Liver (tissue), 8 donors: ENCODE measurements at regions not wholly inside any gene's neighbourhood (a gene's known extent, or its start where the extent isn't known, plus 50 kb on each side); places are given as distances from the start of the nearest gene placed in this dataset.

Experiments used
- DNase-seq: peaks from one replicate; pipeline ENCODE4 v3.0.0-alpha.2; 2017; ENCODE audit warnings: low spot score
- H3K27ac ChIP-seq, 2 donors: one replicate each; pipeline ENCODE4 v1.7.0; 2013; ENCODE audit warnings: inconsistent platforms in 2 of 2, low read length in 2 of 2, control low read depth in 1 of 2, low read depth in 1 of 2, mild to moderate bottlenecking in 1 of 2
- H3K27me3 ChIP-seq, 4 donors: one replicate each; pipeline versions ENCODE4 v1.6.1 to v1.7.0; 2013; ENCODE audit warnings: low read length in 3 of 4, inconsistent platforms in 1 of 4, mild to moderate bottlenecking in 1 of 4, moderate library complexity in 1 of 4; ENCODE audit not compliant: control insufficient read depth in 4 of 4, insufficient read depth in 4 of 4
- H3K36me3 ChIP-seq, 4 donors: one replicate each; pipeline versions ENCODE4 v1.6.1 to v1.7.0; 2013; ENCODE audit warnings: low read length in 3 of 4, mild to moderate bottlenecking in 3 of 4, low read depth in 1 of 4, moderate library complexity in 1 of 4; ENCODE audit not compliant: control insufficient read depth in 4 of 4, insufficient read depth in 3 of 4
- H3K4me1 ChIP-seq, 4 donors: one replicate each; pipeline versions ENCODE4 v1.6.1 to v1.7.0; 2013; ENCODE audit warnings: low read length in 3 of 4, mild to moderate bottlenecking in 3 of 4, moderate library complexity in 1 of 4; ENCODE audit not compliant: control insufficient read depth in 4 of 4, insufficient read depth in 4 of 4
- H3K4me3 ChIP-seq, 3 donors: one replicate each; pipeline versions ENCODE4 v1.6.1 to v1.7.0; 2013; ENCODE audit warnings: low read length in 3 of 3, control low read depth in 1 of 3, low read depth in 1 of 3, mild to moderate bottlenecking in 1 of 3
- H3K9ac ChIP-seq, 2 donors: one replicate each; pipeline ENCODE4 v1.7.0; 2013; ENCODE audit warnings: low read length in 2 of 2, mild to moderate bottlenecking in 2 of 2, moderate library complexity in 2 of 2, control low read depth in 1 of 2, low read depth in 1 of 2
- H3K9me3 ChIP-seq, 4 donors: one replicate each; pipeline versions ENCODE4 v1.6.1 to v1.7.0; 2013; ENCODE audit warnings: low read length in 3 of 4; ENCODE audit not compliant: control insufficient read depth in 4 of 4
- CTCF ChIP-seq: fragments of 150-350 bp; IDR thresholded peaks from 2 replicates; pipeline ENCODE4 v1.5.1; 2017; ENCODE audit warnings: improper control_type of control experiment, low read depth, low read length; ENCODE audit not compliant: missing input control
- EGR1 ChIP-seq, 2 donors: IDR thresholded peaks; 2 replicates each; pipeline ENCODE4 v1.6.1; 2016 to 2018; ENCODE audit warnings: antibody characterized with exemption in 2 of 2, low read depth in 2 of 2
- FOXA1 ChIP-seq: IDR thresholded peaks from 2 replicates; pipeline ENCODE4 v1.6.1; 2016; ENCODE audit warnings: antibody characterized with exemption
- FOXA2 ChIP-seq: IDR thresholded peaks from 2 replicates; pipeline ENCODE4 v1.6.1; 2016; ENCODE audit warnings: antibody characterized with exemption
- GABPA ChIP-seq, 2 donors: IDR thresholded peaks in 1 of 2; conservative IDR thresholded peaks in 1 of 2; 2 replicates each; pipeline ENCODE4 v1.6.1; 2016; ENCODE audit warnings: antibody characterized with exemption in 2 of 2, mild to moderate bottlenecking in 1 of 2, moderate library complexity in 1 of 2
- HNF4A ChIP-seq, 2 donors: conservative IDR thresholded peaks; 2 replicates each; pipeline ENCODE4 v1.6.1; 2016; ENCODE audit warnings: antibody characterized with exemption in 2 of 2, mild to moderate bottlenecking in 2 of 2
- JUND ChIP-seq, 2 donors: IDR thresholded peaks; 2 replicates each; pipeline ENCODE4 v1.6.1; 2016; ENCODE audit warnings: antibody characterized with exemption in 2 of 2
- NR2F2 ChIP-seq: IDR thresholded peaks from 2 replicates; pipeline ENCODE4 v1.6.1; 2016; ENCODE audit warnings: antibody characterized with exemption
- RAD21 ChIP-seq, 2 donors: IDR thresholded peaks; 2 replicates each; pipeline ENCODE4 v1.6.1; 2016; ENCODE audit warnings: antibody characterized with exemption in 2 of 2, mild to moderate bottlenecking in 2 of 2
- REST ChIP-seq: IDR thresholded peaks from 2 replicates; pipeline ENCODE4 v1.6.1; 2016; ENCODE audit warnings: antibody characterized with exemption, mild to moderate bottlenecking
- TAF1 ChIP-seq: conservative IDR thresholded peaks from 2 replicates; pipeline ENCODE4 v1.6.1; 2016; ENCODE audit warnings: antibody characterized with exemption, mild to moderate bottlenecking
- YY1 ChIP-seq: IDR thresholded peaks from 2 replicates; pipeline ENCODE4 v1.6.1; 2016; ENCODE audit warnings: antibody characterized with exemption, mild to moderate bottlenecking
- WGBS: extraction: QIAGEN DNeasy Blood & Tissue Kit; methylation state at CpG from one replicate; pipeline ENCODE4 v1.1.7; 2013; 5-methylcytosine and 5-hydroxymethylcytosine counted together
- donor health status: healthy.
- donor health status: healthy.
- donor health status: healthy.
- donor health status: healthy.
- donor health status: healthy.

GRCh38 chr12:77202457-77203060 is 137.2 kb upstream of the E2F7 start:
- WGBS, result 78% methylated on average over 2 of the region's 2 CpGs
- H3K27ac ChIP-seq, result no peak overlapping the region

GRCh38 chr12:77189901-77190416 is 124.6 kb upstream of the E2F7 start:
- Histone ChIP-seq H3K27ac (no peak overlapping the region), H3K4me3 (no peak overlapping the region), H3K9me3 (peaks cover 0 to 2% (median 0%) of the 10 kb centered on the region in 4 donors), H3K4me1 (no peaks in the 10 kb centered on the region), H3K9ac (no peak overlapping the region), H3K36me3 (no peaks in the 10 kb centered on the region), H3K27me3 (peaks cover 0 to 4% (median 0%) of the 10 kb centered on the region in 4 donors)
- no peak for DNase-seq
- TF ChIP-seq GABPA (IDR thresholded peaks at IDR 0.05 in 1 of 2, conservative IDR thresholded peaks at IDR 0.05 in 1 of 2), result no peak
- no peak for TF ChIP-seq EGR1 (IDR thresholded peaks at IDR 0.05; ENCODE audit: low read depth in 2 of 2)
- TF ChIP-seq HNF4A (conservative IDR thresholded peaks at IDR 0.05), result no peak
- no peak for TF ChIP-seq JUND (IDR thresholded peaks at IDR 0.05)
- no peak for TF ChIP-seq CTCF
- TF ChIP-seq FOXA1, result no peak
- WGBS, result 77% methylated on average over 3 of the region's 3 CpGs

More at GRCh38 chr12:77202457-77203060, 137.2 kb upstream of the E2F7 start:
- H3K36me3 ChIP-seq, result no peaks in the 10 kb centered on the region
- no peak overlapping the region for H3K4me3 ChIP-seq
- H3K9ac ChIP-seq, result no peak overlapping the region
- TF ChIP-seq FOXA2 (no peak), JUND (IDR thresholded peaks at IDR 0.05) (no peak), YY1 (no peak)
- H3K27me3 ChIP-seq, result no peaks in the 10 kb centered on the region
- no peaks in the 10 kb centered on the region for H3K4me1 ChIP-seq
- H3K9me3 ChIP-seq, result no peaks in the 10 kb centered on the region
- DNase-seq, result no peak

GRCh38 chr12:77189458-77189857 is 124.1 kb upstream of the E2F7 start:
- no peak overlapping the region for H3K4me3 ChIP-seq
- H3K4me1 ChIP-seq, result no peaks in the 10 kb centered on the region
- H3K27me3 ChIP-seq, result peaks cover 0 to 4% (median 0%) of the 10 kb centered on the region in 4 donors
- TF ChIP-seq CTCF (no peak), RAD21 (IDR thresholded peaks at IDR 0.05) (no peak), GABPA (IDR thresholded peaks at IDR 0.05 in 1 of 2, conservative IDR thresholded peaks at IDR 0.05 in 1 of 2) (no peak), JUND (IDR thresholded peaks at IDR 0.05) (no peak), TAF1 (no peak), NR2F2 (no peak), REST (no peak), EGR1 (IDR thresholded peaks at IDR 0.05; ENCODE audit: low read depth in 2 of 2) (no peak)
- no peak overlapping the region for H3K27ac ChIP-seq
- no peaks in the 10 kb centered on the region for H3K36me3 ChIP-seq
- no peak overlapping the region for H3K9ac ChIP-seq
- H3K9me3 ChIP-seq, result peaks cover 0 to 2% (median 0%) of the 10 kb centered on the region in 4 donors
- DNase-seq, result no peak
- 57% methylated on average over 5 of the region's 5 CpGs for WGBS
